HG02938 (cell line): ENCODE measurements at regions not wholly inside any gene's neighbourhood (a gene's known extent, or its start where the extent isn't known, plus 50 kb on each side); places are given as distances from the start of the nearest gene placed in this dataset.

Experiments used
- ATAC-seq: cut with Tn5 transposase; IDR thresholded peaks from one replicate; pipeline ENCODE4 v1.9.1; 2021; ENCODE audit warnings: mild to moderate bottlenecking, moderate library complexity; ENCODE audit not compliant: unreplicated experiment

DNA sequence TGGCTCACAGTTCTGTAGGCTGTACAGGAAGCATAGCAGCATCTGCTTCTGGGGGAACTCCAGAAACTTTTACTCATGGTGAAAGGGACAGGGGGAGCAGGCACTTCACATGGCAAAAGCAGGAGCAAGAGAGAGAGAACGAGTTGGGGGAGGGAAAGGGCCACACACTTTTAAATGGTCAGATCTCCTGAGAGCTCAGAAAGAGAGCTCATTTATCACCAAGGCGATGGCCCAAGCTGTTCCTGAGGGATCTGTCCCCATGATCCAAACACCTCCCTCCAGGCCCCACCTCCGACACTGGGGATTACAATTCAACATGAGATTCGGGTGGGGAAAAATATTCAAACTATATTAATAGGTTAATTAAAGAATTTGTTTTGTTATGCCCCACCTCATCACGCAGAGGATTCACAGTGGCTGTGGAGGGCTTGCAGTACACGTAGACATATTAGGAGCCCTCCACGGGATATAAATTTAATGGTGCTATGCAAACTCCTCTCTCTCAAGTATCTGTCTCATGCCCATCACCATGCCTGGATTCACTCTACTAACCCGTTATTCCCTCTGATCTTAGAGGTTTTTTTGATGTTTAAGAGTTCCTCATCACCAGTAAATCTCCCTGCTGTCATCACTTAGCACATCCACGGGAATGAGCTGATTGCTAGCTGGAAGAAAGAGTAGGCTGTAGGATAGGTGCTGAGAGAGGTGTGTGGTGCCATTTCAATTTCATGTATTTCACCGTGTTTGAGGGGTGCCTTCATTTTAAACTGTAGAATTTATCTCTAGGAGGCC is 84.5 kb upstream of the ARHGAP28 start:
- ATAC-seq: no peak

- no peak for ATAC-seq
These were observed 82.7 kb upstream of the ARHGAP28 start for GRCh38 chr18:6646801-6647200.

GRCh38 chr18:6648581-6648980 is 80.9 kb upstream of the ARHGAP28 start:
- no peak for ATAC-seq

GRCh38 chr18:6649421-6650126 is 79.9 kb upstream of the ARHGAP28 start:
- ATAC-seq: no peak

GRCh38 chr18:6650127-6650507 is 79.4 kb upstream of the ARHGAP28 start:
- ATAC-seq: no peak

- ATAC-seq: no peak
These were observed 78.8 kb upstream of the ARHGAP28 start for GRCh38 chr18:6650747-6651146.

DNA sequence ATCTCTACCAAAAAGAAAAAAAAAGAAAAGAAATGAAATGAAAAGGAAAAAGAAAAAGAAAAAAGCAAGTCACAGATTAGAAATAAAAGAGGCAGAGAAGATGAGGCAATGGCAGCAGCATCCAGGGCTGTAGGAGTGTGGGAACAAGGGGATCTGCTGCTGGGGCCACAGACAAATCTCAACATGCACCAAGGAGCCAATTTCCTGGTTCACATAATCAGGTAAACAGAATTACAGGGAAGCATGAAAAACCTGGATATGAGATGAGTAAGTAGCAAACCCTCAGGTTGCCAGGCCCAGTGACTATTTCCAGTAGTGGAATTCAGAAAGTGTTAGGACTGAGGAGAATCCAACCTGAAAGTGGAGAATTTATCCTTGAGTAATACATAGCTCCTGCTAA is 77.4 kb upstream of the ARHGAP28 start:
- ATAC-seq: no peak

DNA sequence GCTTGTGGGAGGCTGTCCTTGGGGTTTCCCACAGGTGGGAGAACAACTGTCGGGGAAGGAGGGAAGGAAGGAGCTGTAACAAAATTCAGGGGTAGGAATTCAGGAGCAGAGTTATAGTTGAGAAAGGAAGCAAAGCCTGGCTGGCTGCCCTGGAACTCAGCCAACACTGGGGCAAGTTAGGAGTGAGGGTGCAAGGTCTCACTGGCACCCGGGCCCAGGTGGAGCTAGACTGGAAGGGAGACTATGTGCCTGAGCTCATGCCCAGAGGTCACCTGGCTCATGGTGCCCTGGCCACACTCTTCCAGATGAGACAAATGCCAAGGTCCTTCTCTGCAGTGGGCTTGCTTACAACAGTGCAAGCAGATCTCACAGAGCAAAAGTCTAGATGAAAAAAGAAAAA is 75.6 kb upstream of the ARHGAP28 start:
- no peak for ATAC-seq

DNA sequence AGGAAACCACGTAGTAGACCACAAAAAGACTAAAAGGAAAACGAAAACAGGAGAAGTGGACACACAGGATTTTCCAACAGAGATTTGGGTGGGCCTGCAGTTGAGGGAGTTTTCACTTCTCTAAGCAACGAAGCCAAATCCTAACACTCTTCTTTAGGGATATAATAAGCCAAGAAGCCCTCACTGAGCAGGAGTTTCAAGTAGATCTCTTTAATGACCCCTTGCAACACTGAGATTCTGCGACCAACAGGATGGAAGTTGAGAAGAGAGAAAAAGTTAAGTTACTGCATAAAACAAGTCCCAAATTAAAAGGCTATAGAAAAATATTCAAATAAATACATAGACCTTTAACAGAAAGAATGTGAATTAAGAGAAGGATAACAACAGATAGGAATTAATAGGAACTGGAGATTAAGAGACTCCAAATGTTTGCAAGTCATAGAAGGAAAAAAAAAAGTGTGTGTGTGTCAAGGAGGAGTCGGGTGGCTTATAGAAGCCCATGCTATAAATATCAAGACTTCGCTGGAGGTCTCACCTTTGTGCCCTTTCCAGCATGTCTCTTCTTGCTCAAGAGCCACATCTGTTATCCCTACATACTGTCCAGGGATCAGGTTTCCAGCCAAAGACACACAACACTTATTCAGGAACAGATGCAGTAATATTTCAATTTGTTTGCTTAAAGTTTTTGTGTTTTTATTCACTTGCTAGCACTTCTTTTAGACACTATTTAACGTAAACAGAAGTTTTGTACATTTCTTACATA is 69.4 kb upstream of the ARHGAP28 start:
- ATAC-seq: no peak

- ATAC-seq: no peak
These were observed 67.7 kb upstream of the ARHGAP28 start for GRCh38 chr18:6661692-6662415.

DNA sequence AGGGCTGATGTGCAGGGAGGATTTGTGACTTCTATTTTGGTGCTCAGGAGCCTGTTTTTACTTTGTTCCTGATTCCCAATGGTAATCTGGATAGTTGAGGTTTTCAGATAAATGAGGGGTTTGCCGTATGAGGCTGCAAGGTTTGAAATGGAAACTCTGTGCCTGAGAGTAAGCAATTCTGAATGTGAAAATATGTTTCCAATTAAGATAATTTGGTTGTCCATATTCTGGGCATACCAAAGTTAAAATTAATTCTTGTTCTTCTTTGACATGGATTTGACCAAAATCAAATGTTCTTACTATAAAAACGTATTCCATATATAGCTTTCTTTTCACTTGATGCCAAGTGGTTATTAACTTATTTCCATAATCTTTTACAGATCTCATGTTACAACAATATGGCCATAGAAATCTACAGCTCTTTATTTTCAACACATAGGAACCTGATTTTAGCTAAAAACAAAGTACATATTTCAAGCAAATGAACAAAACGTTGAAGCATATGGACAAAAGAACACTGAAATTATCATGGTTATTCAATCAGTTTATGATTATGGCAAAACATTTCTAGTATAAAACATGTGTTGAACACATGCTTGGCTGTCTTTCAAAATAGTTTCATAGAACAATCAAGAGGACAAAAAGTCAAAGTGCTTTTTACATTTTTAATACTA is 63.4 kb upstream of the ARHGAP28 start:
- ATAC-seq: no peak

DNA sequence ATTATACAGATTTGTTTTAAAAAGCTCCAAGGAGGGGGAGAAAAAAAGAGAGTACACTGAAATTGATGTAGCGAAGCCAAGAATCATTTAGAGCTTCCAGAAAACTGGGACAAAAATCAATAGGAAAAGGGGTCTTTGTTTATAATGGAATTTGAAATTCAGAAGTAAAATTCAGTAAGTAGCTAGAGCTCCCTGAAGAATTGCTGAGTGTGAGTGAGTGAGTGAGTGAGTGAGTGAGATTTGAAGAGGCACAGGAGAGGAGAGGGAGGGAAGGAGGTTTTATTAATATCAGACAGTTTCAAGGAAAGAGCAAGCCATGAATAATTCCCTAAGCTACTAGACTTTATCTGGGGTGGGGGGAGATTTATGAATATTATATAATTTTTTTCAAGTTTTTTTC is 60.7 kb upstream of the ARHGAP28 start:
- ATAC-seq: no peak

GRCh38 chr18:6672821-6673308 is 56.7 kb upstream of the ARHGAP28 start:
- ATAC-seq: no peak

DNA sequence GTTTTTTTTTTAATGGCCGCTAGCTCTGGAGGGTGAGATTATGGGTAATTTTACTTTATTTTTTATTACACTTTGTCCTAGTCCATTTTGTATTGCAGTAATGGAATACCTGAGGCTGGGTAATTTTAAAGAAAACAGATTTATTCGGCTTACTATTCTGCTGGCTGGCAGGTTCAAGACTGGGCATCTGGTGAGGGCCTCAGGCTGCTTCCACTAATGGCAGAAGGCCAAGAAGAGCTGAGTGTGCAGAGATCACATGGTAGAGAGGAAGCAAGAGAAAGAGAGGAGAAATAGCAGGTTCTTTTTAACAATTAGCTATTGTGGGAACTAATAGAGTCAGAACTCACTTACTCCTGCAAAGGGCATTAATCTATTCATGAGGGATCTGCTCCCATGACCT is 52.4 kb upstream of the ARHGAP28 start:
- ATAC-seq: no peak

GRCh38 chr18:6679201-6679600 is 50.3 kb upstream of the ARHGAP28 start:
- ATAC-seq: no peak
